GM12801 (cell line): ENCODE measurements at regions not wholly inside any gene's neighbourhood (a gene's known extent, or its start where the extent isn't known, plus 50 kb on each side); places are given as distances from the start of the nearest gene placed in this dataset.

ENCODE experiments used
- CTCF ChIP-seq: IDR thresholded peaks from one replicate; pipeline ENCODE4 v1.5.1; 2011; ENCODE audit warnings: control low read depth; ENCODE audit not compliant: insufficient read length; ENCODE audit errors: extremely low read depth

- TF ChIP-seq CTCF, result no peak
These were observed 452.7 kb upstream of the CCDC179 start for GRCh38 chr11:23313001-23313400.

DNA sequence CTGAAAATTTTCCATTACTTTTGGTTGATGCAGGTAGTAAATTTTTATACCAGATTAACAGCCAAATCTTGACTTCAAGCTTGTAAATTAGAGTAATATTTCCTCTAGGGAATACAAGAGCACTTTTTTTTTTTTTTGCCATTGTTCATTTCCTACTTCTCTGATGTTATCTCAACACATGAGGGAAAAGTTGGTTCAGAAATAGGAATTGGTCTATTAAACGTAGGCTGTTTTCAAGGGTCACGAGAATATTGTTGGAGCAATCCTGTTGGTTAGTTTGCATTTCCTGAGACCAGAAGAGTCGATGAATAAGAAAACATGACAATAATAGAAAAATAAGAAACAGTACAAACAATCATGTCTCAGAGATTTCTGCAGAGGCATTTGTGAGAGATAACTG is 453.9 kb upstream of the CCDC179 start:
- TF ChIP-seq CTCF, result no peak

- TF ChIP-seq CTCF, result no peak
These were observed 455.0 kb upstream of the CCDC179 start for GRCh38 chr11:23315286-23315685.

- TF ChIP-seq CTCF, result no peak
These were observed 457.5 kb upstream of the CCDC179 start for GRCh38 chr11:23317816-23318215.

- no peak for TF ChIP-seq CTCF
These were observed 458.4 kb upstream of the CCDC179 start for GRCh38 chr11:23318670-23319069.

DNA sequence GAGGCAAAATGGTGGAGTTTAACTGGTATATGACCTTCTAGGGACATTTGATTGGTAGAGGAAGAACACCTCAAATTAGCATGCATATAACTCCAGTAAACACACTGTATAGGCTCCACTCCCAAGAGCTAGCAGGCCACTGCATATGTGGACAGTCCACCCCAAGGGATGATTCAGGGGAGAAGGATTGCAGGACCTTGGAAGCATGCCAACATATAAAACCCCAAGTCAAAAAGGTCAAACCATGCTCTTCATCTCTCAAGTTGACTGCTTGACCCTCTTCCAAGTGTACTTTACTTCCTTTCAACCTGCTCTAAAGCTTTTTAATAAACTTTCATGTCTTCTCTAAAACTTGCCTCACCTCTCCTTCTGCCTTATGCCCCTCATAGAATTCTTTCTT is 459.9 kb upstream of the CCDC179 start:
- no peak for TF ChIP-seq CTCF

DNA sequence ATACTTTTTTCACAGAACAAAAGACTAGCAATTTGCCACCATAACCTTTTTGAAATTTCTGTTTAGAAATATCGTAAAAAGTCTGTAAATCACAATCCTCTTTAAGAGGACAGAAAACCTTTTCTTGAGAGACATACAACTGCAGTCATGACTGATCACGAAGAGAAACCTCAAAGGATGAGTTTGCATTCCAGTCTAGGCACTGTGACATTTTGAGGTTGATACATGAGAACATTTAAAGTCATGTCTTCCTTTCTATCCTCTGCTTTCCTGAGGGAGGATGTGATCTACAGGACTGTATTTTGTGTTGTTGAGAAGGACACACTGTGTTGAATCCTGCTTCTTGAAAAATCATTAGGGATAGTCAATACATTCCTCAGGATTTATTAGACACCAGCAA is 476.7 kb upstream of the CCDC179 start:
- TF ChIP-seq CTCF, result no peak

DNA sequence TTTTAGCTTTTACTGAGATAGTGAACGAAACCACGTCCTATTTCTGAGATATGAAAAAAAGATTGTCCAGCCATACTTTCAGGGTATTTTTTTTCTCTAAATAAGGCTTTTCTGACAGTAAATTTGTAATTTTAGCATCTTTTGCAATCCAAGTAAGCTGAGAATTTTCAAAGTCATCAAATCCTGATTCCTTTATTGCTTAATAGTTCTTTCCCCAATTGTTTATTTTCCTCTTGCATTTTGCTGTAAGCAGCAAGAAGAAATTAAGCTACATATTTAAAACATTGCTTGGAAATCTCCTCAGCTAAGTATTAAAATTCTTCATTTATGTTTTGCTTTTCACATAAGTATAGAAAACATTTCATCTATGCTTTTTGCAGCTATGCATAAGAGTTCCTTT is 493.3 kb upstream of the CCDC179 start:
- TF ChIP-seq CTCF, result no peak
